Stimulated activated CD8-positive, alpha-beta memory T cell treated with anti-CD3 and anti-CD28 coated beads, Interleukin-15, amount 100 ng/mL, for 1 hour (primary cell): ENCODE measurements at regions not wholly inside any gene's neighbourhood (a gene's known extent, or its start where the extent isn't known, plus 50 kb on each side); places are given as distances from the start of the nearest gene placed in this dataset.
"Not testable (repeated sequence)": the region's sequence is repeated elsewhere in the genome, so short reads cannot be mapped to it uniquely, and the experiment has no call there.

Experiments used
- DNase-seq: peaks from one replicate; pipeline ENCODE4 v3.0.0-alpha.2; 2020; ENCODE audit warnings: low read depth

- no peak for DNase-seq
Measured at GRCh38 chr15:96818861-96819260, 488.4 kb downstream of the NR2F2 start.

GRCh38 chr15:96827981-96828380 lies 497.5 kb downstream of the NR2F2 start:
- no peak for DNase-seq

- DNase-seq, result no peak
Measured at GRCh38 chr15:96837241-96837970, 506.9 kb downstream of the NR2F2 start.

DNA sequence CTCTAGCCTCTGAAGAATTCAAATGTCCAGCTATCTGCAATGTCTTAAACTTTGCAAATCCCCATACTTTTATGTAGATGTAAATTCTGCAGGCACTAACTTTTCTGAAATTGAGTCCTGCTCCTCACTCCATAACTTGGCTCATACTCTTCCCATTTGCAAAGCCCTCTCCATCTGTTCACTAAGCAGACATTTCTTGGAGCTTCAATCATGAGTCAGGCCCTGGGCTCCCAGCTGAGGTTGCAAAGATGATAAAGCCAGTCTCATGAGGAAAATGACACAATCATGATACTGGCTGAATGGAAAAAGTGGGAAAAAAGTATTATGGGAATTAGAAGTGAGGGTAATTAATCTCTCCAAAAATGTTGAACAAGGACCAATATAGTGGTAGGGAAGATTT lies 507.6 kb downstream of the NR2F2 start:
- no peak for DNase-seq

- no peak for DNase-seq
Measured at GRCh38 chr15:96849271-96849900, 518.9 kb downstream of the NR2F2 start.

DNA sequence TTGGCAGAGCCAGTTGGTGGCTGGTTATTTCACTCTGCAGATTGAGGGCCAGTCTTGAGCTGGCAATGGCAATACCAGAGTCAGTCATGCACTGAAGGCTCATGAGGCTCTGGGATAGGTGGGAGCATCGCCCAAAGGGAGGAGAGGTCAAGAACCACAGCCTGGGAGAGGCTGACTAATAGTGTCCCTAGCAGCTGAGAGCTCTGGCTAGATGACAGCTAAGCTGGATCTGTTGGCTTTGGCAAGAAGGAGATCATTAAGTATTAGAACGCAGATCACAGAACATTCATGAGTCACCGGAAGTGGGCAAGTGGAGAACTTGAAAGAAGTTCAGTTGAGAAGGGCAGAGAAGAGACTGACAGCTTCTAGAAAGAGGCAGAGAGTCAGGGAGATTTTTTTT lies 521.1 kb downstream of the NR2F2 start:
- DNase-seq, result no peak

GRCh38 chr15:96858694-96859093 lies 528.2 kb downstream of the NR2F2 start:
- DNase-seq, result no peak

DNA sequence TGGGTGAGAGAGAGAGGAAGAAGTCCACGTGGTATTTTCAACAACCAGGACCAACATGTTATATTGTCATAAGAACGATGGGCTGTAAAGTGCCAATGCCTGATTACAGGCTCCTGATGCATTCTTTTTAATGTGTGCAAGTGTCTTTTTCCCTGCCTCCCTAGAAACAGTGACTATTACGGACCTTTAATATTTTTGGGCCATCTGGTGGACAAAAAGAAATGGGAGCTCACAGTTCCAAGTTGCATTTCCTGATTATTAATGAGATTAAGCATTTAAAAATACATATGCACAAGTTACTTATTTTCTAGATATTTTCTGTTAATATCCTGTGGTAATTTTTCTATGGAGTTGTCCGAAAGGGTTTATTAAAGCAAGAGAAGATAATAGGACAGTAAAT lies 530.2 kb downstream of the NR2F2 start:
- DNase-seq, result no peak

DNA sequence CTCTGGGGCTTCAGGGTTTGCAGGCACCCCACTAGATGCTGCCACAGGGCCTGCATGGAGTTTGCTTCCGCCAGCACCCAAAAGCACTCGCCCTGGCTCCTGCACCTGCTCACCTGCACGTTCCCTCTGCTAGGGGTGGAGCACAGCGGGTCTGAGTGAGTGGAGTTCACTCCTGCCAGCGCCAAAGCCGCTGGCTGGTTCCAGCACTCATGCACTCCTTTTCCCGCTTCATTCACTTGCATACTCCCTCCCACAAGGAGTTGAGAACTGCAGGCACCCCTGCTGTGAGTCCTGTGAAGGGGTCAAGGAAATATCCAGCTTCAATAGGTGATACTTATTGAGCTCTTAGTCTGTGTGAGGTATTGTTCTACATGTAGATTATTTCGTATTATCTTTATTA lies 537.5 kb downstream of the NR2F2 start:
- DNase-seq, result no peak

- no peak for DNase-seq
Measured at GRCh38 chr15:96869122-96869521, 538.6 kb downstream of the NR2F2 start.

GRCh38 chr15:96869790-96870189 lies 539.3 kb downstream of the NR2F2 start:
- DNase-seq, result no peak

- DNase-seq, result no peak
Measured at GRCh38 chr15:96870580-96870979, 540.1 kb downstream of the NR2F2 start.

- DNase-seq, result not testable (repeated sequence)
Measured at GRCh38 chr15:96877442-96877841, 546.9 kb downstream of the NR2F2 start.

- no peak for DNase-seq
Measured at GRCh38 chr15:96878129-96878528, 547.6 kb downstream of the NR2F2 start.

DNA sequence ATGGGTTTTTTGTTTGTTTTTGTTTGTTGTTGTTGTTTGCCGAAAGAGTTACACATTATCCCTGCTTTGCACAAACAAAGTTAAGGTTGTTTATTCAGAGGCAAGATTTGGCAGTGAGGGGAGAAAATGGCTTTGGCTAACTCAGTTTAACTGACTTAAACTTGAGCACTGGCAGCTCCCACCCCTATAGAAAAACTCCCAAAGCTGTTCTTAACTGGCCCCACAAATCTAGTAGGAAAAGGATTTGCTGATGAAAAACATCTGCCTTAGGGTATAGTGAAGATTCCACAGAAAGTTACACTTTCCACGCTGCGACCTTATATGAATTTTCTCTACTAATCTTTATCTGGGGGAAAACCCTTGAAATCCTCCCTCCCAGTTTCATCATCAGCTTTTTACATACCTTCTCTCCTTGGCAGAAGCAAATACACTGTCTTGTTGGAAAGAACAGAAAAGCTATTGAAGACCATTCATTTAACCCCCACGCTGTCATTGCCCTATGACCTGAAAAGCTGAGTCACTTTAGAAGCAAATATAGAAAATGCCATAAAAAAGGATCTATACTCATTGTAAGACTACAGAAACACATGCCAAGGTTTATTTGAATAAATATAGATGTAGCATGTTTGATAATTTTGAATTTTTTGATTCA lies 551.7 kb downstream of the NR2F2 start:
- no peak for DNase-seq

DNA sequence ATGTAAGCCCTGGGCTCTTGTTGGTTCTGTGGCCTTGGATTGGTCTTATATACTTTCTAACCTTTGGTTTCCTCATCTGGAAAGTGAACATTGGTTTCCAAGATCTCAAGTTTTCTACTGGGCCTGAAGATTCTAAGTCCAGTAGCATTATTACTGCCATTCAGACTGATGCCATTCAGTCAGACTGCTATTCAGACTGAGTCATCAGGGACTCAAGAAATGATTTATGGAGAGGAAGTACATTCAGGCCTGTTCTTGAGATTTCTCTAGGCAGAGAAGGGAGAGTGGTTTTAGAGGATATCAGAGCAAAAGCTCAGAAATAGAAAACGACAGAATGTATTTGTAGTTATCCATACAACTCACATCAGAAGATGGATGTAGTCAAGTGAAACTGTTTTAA lies 557.2 kb downstream of the NR2F2 start:
- DNase-seq, result no peak

GRCh38 chr15:96888764-96889163 lies 558.3 kb downstream of the NR2F2 start:
- DNase-seq, result no peak

GRCh38 chr15:96889734-96890480 lies 559.4 kb downstream of the NR2F2 start:
- no peak for DNase-seq

- no peak for DNase-seq
Measured at GRCh38 chr15:96891046-96891445, 560.5 kb downstream of the NR2F2 start.

GRCh38 chr15:96893159-96893906 lies 562.8 kb downstream of the NR2F2 start:
- no peak for DNase-seq

DNA sequence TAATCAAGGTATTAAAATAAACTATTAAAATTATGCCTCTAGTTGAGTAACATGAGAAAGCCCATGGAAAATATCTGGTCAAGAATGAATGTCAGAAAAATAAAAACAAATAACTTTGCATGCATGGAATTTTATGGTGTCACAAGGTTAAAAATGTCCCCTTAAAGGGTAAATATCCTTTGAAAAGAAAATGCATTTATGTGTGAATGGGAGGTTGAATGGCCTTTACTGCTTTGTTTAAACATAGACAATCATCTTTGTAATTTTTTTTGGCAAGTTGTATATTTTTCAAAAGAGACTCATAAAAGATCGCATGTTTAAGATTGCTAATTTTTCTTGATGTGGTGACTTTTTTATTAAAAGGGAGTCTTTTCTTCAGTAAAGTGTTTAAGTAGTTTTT lies 564.2 kb downstream of the NR2F2 start:
- no peak for DNase-seq

GRCh38 chr15:96896766-96897165 lies 566.3 kb downstream of the NR2F2 start:
- DNase-seq, result no peak
